Cardiac muscle cell (in vitro differentiated cells and primary cell): ENCODE measurements at regions not wholly inside any gene's neighbourhood (a gene's known extent, or its start where the extent isn't known, plus 50 kb on each side); places are given as distances from the start of the nearest gene placed in this dataset.

Experiments
- DNase-seq, 2 donors: peaks; one replicate each; pipeline versions ENCODE4 v3.0.0 to v3.0.0-alpha.2; 2010 to 2017; ENCODE audit warnings: low read depth in 1 of 2, low spot score in 1 of 2
- H3K27ac ChIP-seq: fragments of 200-600 bp; sonication (generic); 2 replicates; pipeline ENCODE4 v1.5.1; 2016
- H3K27me3 ChIP-seq: fragments of 200-600 bp; sonication (generic); 2 replicates; pipeline ENCODE4 v1.6.0; 2016; ENCODE audit warnings: control low read depth
- H3K36me3 ChIP-seq: fragments of 200-600 bp; sonication (generic); 2 replicates; pipeline ENCODE4 v1.5.1; 2016; ENCODE audit warnings: control low read depth
- H3K4me1 ChIP-seq: fragments of 200-600 bp; sonication (generic); 2 replicates; pipeline ENCODE4 v1.8.1; 2017; ENCODE audit warnings: low read depth, mild to moderate bottlenecking, mixed run types
- H3K4me3 ChIP-seq: fragments of 200-600 bp; sonication (generic); 2 replicates; pipeline ENCODE4 v1.5.1; 2016; ENCODE audit warnings: mild to moderate bottlenecking
- H3K9me3 ChIP-seq: fragments of 200-600 bp; sonication (generic); 2 replicates; pipeline ENCODE4 v1.5.1; 2017; ENCODE audit warnings: low read depth, mild to moderate bottlenecking, control low read depth
- TF ChIP-seq, protein P1 (sequence below): IDR thresholded peaks from 2 replicates; pipeline ENCODE4 v1.5.1; 2012; ENCODE audit warnings: low read depth, mild to moderate bottlenecking, low read length

DNA sequence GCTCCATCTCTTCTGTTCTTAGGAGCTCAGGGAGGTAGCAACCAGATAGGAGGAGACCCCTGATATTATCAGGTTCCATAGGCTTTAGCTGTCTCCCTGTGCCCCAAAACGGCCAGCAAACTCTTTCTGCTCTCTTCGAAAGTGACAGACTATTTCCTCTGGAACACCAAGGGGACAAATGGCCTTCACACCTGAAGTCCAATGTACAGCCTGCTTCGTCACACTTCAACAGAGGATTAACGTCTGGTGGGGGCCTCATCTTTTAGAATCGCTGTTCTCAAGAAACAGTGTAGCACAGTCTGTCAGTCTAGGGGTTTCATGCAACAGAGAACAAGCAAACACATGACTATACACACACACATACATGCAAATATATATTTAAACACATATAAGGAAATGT is 152.4 kb upstream of the SETMAR start:
- H3K4me3 ChIP-seq: no peak overlapping the region
- H3K9me3 ChIP-seq: no peaks in the 10 kb centered on the region
- H3K27me3 ChIP-seq: no peaks in the 10 kb centered on the region
- DNase-seq: no peak
- no peaks in the 10 kb centered on the region for H3K36me3 ChIP-seq
- no peaks in the 10 kb centered on the region for H3K4me1 ChIP-seq
- no peak overlapping the region for H3K27ac ChIP-seq
- TF ChIP-seq, protein P1, sequence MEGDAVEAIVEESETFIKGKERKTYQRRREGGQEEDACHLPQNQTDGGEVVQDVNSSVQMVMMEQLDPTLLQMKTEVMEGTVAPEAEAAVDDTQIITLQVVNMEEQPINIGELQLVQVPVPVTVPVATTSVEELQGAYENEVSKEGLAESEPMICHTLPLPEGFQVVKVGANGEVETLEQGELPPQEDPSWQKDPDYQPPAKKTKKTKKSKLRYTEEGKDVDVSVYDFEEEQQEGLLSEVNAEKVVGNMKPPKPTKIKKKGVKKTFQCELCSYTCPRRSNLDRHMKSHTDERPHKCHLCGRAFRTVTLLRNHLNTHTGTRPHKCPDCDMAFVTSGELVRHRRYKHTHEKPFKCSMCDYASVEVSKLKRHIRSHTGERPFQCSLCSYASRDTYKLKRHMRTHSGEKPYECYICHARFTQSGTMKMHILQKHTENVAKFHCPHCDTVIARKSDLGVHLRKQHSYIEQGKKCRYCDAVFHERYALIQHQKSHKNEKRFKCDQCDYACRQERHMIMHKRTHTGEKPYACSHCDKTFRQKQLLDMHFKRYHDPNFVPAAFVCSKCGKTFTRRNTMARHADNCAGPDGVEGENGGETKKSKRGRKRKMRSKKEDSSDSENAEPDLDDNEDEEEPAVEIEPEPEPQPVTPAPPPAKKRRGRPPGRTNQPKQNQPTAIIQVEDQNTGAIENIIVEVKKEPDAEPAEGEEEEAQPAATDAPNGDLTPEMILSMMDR: no peak

GRCh38 chr3:4151859-4152258 is 151.3 kb upstream of the SETMAR start:
- H3K9me3 ChIP-seq: no peaks in the 10 kb centered on the region
- no peak overlapping the region for H3K27ac ChIP-seq
- no peaks in the 10 kb centered on the region for H3K4me1 ChIP-seq
- TF ChIP-seq, protein P1: no peak
- no peaks in the 10 kb centered on the region for H3K27me3 ChIP-seq
- no peak overlapping the region for H3K4me3 ChIP-seq
- no peak for DNase-seq
- no peaks in the 10 kb centered on the region for H3K36me3 ChIP-seq

- H3K27ac ChIP-seq: no peak overlapping the region
These were observed 149.4 kb upstream of the SETMAR start for GRCh38 chr3:4153771-4154170.

DNA sequence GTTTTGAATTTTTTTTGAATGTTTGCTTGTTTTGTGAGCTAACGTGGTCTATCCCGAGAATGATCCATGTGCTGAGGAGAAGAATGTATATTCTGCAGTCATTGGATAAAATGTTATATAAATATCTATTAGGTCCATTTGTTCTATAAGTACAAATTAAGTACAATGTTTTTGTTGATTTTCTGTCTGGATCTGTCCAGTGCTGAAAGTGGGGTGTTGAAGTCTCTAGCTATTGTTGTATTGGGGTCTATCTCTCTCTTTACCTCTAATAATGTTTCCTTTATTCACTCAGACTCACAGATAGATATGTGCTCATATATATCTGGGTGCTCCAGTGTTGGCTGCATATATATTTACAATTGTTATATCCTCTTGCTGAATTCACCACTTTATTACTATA is 144.8 kb upstream of the SETMAR start:
- no peaks in the 10 kb centered on the region for H3K36me3 ChIP-seq
- no peaks in the 10 kb centered on the region for H3K9me3 ChIP-seq
- no peaks in the 10 kb centered on the region for H3K27me3 ChIP-seq
- no peaks in the 10 kb centered on the region for H3K4me1 ChIP-seq
- TF ChIP-seq, protein P1: no peak
- no peak overlapping the region for H3K4me3 ChIP-seq
- no peak overlapping the region for H3K27ac ChIP-seq
- no peak for DNase-seq

More at GRCh38 chr3:4153771-4154170, 149.4 kb upstream of the SETMAR start:
- TF ChIP-seq, protein P1: no peak
- H3K36me3 ChIP-seq: no peaks in the 10 kb centered on the region
- no peak for DNase-seq
- no peaks in the 10 kb centered on the region for H3K4me1 ChIP-seq
- no peaks in the 10 kb centered on the region for H3K27me3 ChIP-seq
- no peak overlapping the region for H3K4me3 ChIP-seq
- no peaks in the 10 kb centered on the region for H3K9me3 ChIP-seq

DNA sequence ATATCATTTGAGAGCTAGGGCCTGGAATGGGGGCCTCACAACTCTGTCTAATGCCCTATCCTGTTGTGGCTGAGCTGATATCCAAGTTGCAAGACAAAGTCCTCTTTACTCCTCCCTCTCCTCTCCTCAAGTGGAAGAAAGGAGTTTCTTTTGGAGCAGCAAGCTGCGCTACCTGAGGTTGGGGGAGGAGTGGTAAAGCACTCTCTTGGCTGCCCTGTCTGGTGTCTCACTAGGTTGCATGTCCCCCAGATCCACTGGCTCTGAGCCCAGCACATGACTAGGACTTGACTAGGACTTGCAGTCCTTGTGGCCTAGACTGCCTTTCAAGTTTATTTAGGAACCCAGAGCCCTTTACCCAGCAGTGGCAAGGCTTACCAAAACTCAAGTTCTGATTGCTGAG is 141.1 kb upstream of the SETMAR start:
- Histone ChIP-seq H3K27ac (no peak overlapping the region), H3K36me3 (no peaks in the 10 kb centered on the region), H3K27me3 (no peaks in the 10 kb centered on the region), H3K9me3 (no peaks in the 10 kb centered on the region), H3K4me1 (no peaks in the 10 kb centered on the region), H3K4me3 (no peak overlapping the region)
- TF ChIP-seq, protein P1: no peak
- no peak for DNase-seq

GRCh38 chr3:4163011-4163410 is 140.2 kb upstream of the SETMAR start:
- TF ChIP-seq, protein P1: no peak
- Histone ChIP-seq H3K9me3 (no peaks in the 10 kb centered on the region), H3K4me1 (no peaks in the 10 kb centered on the region), H3K27me3 (no peaks in the 10 kb centered on the region), H3K4me3 (no peak overlapping the region), H3K27ac (no peak overlapping the region), H3K36me3 (no peaks in the 10 kb centered on the region)
- no peak for DNase-seq
